ENCODE measurements at regions not wholly inside any gene's neighbourhood (a gene's known extent, or its start where the extent isn't known, plus 50 kb on each side); places are given as distances from the start of the nearest gene placed in this dataset.

DNA sequence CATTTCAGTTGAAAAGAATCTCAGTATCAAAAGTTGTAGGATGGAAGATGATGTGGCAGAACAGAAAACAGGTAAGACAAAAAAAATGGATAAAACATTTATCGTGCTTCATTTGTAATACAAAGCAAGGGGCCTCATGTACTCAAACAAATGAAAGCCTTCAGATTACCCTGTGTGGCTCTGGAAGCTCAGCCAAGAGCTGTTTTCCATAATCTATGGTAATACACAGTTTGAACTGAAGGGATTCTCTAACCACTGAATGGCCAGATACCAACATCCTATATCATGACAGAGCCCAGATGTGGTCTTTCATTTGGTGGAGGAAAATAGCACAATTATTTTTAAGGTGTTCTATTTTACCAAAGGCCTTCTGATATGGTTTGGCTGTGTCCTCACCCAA lies 272.1 kb upstream of the RND3 start:
- no peak overlapping the region for H3K9ac ChIP-seq (ENCODE audit: low read length)
- H3K27ac ChIP-seq (ENCODE audit: low read length): no peak overlapping the region
- no peak overlapping the region for H3K4me3 ChIP-seq (ENCODE audit: low read length)
- no peaks in the 10 kb centered on the region for H3K9me3 ChIP-seq (ENCODE audit: insufficient read depth, low read length)
- no peak overlapping the region for H3K4me2 ChIP-seq (ENCODE audit: low read length)
- no peak overlapping the region for H2AFZ ChIP-seq (ENCODE audit: low read depth, low read length)
- no peak for TF ChIP-seq EZH2phosphoT487 (IDR thresholded peaks at IDR 0.05; ENCODE audit: low read depth)
- TF ChIP-seq, protein P1, sequence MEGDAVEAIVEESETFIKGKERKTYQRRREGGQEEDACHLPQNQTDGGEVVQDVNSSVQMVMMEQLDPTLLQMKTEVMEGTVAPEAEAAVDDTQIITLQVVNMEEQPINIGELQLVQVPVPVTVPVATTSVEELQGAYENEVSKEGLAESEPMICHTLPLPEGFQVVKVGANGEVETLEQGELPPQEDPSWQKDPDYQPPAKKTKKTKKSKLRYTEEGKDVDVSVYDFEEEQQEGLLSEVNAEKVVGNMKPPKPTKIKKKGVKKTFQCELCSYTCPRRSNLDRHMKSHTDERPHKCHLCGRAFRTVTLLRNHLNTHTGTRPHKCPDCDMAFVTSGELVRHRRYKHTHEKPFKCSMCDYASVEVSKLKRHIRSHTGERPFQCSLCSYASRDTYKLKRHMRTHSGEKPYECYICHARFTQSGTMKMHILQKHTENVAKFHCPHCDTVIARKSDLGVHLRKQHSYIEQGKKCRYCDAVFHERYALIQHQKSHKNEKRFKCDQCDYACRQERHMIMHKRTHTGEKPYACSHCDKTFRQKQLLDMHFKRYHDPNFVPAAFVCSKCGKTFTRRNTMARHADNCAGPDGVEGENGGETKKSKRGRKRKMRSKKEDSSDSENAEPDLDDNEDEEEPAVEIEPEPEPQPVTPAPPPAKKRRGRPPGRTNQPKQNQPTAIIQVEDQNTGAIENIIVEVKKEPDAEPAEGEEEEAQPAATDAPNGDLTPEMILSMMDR (IDR thresholded peaks at IDR 0.05; ENCODE audit: low read depth, low read length): no peak
- no peaks in the 10 kb centered on the region for H3K4me1 ChIP-seq (ENCODE audit: low read length)
- no peaks in the 10 kb centered on the region for H3K36me3 ChIP-seq (replicated peaks; ENCODE audit: low read depth, low read length)
- no peaks in the 10 kb centered on the region for H3K27me3 ChIP-seq (ENCODE audit: low read depth, low read length)
- no peaks in the 10 kb centered on the region for H4K20me1 ChIP-seq (ENCODE audit: insufficient read depth, low read length)
- no peaks in the 10 kb centered on the region for H3K79me2 ChIP-seq (ENCODE audit: low read length)

DNA sequence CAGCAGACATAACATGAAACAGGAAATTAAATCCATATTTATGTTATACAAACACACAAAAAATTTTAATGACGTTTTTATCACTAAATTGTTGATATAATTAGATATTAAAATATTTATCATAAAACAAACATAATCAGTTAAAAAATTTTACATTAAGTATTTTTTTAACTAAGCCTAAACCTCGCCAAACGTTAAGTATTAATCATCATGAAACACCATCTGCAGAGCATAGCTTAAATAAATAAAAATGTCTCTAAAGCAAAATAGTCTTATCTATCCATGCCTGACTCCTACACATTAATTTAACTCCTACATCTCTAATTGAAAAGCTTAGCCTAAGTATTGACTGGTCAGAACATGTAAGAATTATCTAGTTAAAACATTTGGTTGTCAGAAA lies 271.6 kb upstream of the RND3 start:
- no peaks in the 10 kb centered on the region for H3K27me3 ChIP-seq (ENCODE audit: low read depth, low read length)
- no peak overlapping the region for H2AFZ ChIP-seq (ENCODE audit: low read depth, low read length)
- H3K9me3 ChIP-seq (ENCODE audit: insufficient read depth, low read length): no peaks in the 10 kb centered on the region
- no peaks in the 10 kb centered on the region for H3K79me2 ChIP-seq (ENCODE audit: low read length)
- no peaks in the 10 kb centered on the region for H3K36me3 ChIP-seq (replicated peaks; ENCODE audit: low read depth, low read length)
- no peak overlapping the region for H3K27ac ChIP-seq (ENCODE audit: low read length)
- H3K4me1 ChIP-seq (ENCODE audit: low read length): no peaks in the 10 kb centered on the region
- TF ChIP-seq EZH2phosphoT487 (IDR thresholded peaks at IDR 0.05; ENCODE audit: low read depth): no peak
- TF ChIP-seq, protein P1 (IDR thresholded peaks at IDR 0.05; ENCODE audit: low read depth, low read length): no peak
- H3K4me3 ChIP-seq (ENCODE audit: low read length): no peak overlapping the region
- no peak overlapping the region for H3K9ac ChIP-seq (ENCODE audit: low read length)
- H4K20me1 ChIP-seq (ENCODE audit: insufficient read depth, low read length): no peaks in the 10 kb centered on the region
- H3K4me2 ChIP-seq (ENCODE audit: low read length): no peak overlapping the region

DNA sequence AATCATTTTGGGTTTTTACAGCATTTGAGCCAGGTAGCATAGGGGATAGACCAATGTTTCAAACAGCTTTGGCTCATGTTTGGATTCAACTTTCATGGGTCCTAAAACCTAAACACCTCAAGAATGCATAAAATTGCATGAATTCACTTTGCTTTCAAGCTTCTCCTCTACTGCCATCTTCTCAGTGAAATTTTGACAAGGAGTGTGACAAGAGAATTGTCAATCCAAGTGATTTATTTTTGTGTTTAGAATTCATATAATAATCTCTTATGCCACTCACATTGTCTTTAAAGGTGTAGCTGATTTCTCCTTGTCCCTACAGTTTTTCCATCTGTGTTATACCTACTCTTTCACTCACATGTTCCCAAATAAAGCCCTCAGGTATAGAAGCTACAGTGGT lies 264.8 kb upstream of the RND3 start:
- Histone ChIP-seq H3K9ac (ENCODE audit: low read length) (no peak overlapping the region), H4K20me1 (ENCODE audit: insufficient read depth, low read length) (no peaks in the 10 kb centered on the region), H3K4me1 (ENCODE audit: low read length) (no peaks in the 10 kb centered on the region), H3K27me3 (ENCODE audit: low read depth, low read length) (no peaks in the 10 kb centered on the region), H3K79me2 (ENCODE audit: low read length) (no peaks in the 10 kb centered on the region), H3K9me3 (ENCODE audit: insufficient read depth, low read length) (peaks cover 8% of the 10 kb centered on the region; the same call in 1 of the 2 replicates), H3K36me3 (replicated peaks; ENCODE audit: low read depth, low read length) (no peaks in the 10 kb centered on the region), H3K27ac (ENCODE audit: low read length) (no peak overlapping the region), H3K4me3 (ENCODE audit: low read length) (no peak overlapping the region), H2AFZ (ENCODE audit: low read depth, low read length) (no peak overlapping the region), H3K4me2 (ENCODE audit: low read length) (no peak overlapping the region)
- TF ChIP-seq, protein P1 (IDR thresholded peaks at IDR 0.05; ENCODE audit: low read depth, low read length): no peak
- no peak for TF ChIP-seq EZH2phosphoT487 (IDR thresholded peaks at IDR 0.05; ENCODE audit: low read depth)

DNA sequence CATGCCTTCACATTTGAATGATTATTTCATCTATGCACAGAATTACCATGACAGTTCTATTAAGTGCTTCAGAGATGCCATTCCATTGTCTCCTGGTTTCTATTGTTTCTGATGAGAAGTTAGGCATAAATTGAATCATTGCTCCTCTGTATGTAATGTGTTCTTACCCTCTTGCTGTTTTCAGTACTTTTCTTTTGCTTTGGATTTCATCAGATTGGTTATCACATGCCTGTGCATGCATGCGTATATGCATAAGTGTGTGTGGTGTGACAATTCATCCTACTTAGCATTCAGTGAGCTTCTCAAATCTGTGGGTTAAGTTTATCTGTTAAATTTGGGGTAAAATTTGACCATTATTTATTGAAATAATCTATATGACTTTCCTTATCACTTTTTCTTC lies 263.3 kb upstream of the RND3 start:
- Histone ChIP-seq H3K27ac (ENCODE audit: low read length) (no peak overlapping the region), H3K4me1 (ENCODE audit: low read length) (no peaks in the 10 kb centered on the region), H3K27me3 (ENCODE audit: low read depth, low read length) (no peaks in the 10 kb centered on the region), H3K9me3 (ENCODE audit: insufficient read depth, low read length) (peaks cover 8% of the 10 kb centered on the region; the same call in 1 of the 2 replicates), H3K4me2 (ENCODE audit: low read length) (no peak overlapping the region), H3K4me3 (ENCODE audit: low read length) (no peak overlapping the region), H3K79me2 (ENCODE audit: low read length) (no peaks in the 10 kb centered on the region), H3K9ac (ENCODE audit: low read length) (no peak overlapping the region), H4K20me1 (ENCODE audit: insufficient read depth, low read length) (no peaks in the 10 kb centered on the region), H3K36me3 (replicated peaks; ENCODE audit: low read depth, low read length) (no peaks in the 10 kb centered on the region), H2AFZ (ENCODE audit: low read depth, low read length) (no peak overlapping the region)
- TF ChIP-seq EZH2phosphoT487 (IDR thresholded peaks at IDR 0.05; ENCODE audit: low read depth): no peak
- TF ChIP-seq, protein P1 (IDR thresholded peaks at IDR 0.05; ENCODE audit: low read depth, low read length): no peak

Data from OCI-LY3 (cell line).